ENCODE measurements at regions not wholly inside any gene's neighbourhood (a gene's known extent, or its start where the extent isn't known, plus 50 kb on each side); places are given as distances from the start of the nearest gene placed in this dataset.
"Not testable (repeated sequence)": the region's sequence is repeated elsewhere in the genome, so short reads cannot be mapped to it uniquely, and the experiment has no call there.

- TF ChIP-seq CTCF (IDR thresholded peaks at IDR 0.05) (no peak), POLR2A (IDR thresholded peaks at IDR 0.05) (no peak)
- DNase-seq = no peak
- Histone ChIP-seq H3K36me3 (no peaks in the 10 kb centered on the region), H3K4me3 (replicated peaks in 1 of 3) (no peak overlapping the region), H3K4me1 (peaks cover 9 to 18% of the 10 kb centered on the region in 2 donors), H3K27me3 (no peaks in the 10 kb centered on the region), H3K9me3 (no peaks in the 10 kb centered on the region), H3K27ac (peak overlapping the region in 2 of 3 donors; percentile 47)
- 34 to 40% methylated on average over 4 of the region's 4 CpGs for WGBS, 2 donors
- intact Hi-C loops (cut with DNase I) = no loop called here
Observed at GRCh38 chr10:121276822-121277221, 321.4 kb downstream of the FGFR2 start.

DNA sequence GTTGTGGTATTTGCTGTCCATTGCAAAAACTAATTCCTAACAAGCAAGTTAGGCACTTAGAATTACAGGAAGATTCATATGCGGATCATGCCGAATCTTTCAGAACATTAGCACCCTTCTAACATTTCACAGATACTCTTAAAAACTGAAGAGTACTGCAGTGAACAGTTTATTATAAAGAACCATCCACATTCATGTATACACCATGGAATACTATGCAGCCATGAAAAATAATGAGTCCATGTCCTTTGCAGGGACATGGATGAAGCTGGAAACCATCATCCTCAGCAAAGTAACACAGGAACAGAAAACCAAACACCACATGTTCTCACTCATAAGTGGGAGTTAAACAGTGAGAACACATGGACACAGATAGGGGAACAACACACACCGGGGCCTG, 319.9 kb downstream of the FGFR2 start:
- intact Hi-C loops (cut with DNase I); DNase-seq; H3K36me3 ChIP-seq; H3K27ac ChIP-seq; H3K4me3 ChIP-seq (replicated peaks in 1 of 3); H3K27me3 ChIP-seq; H3K9me3 ChIP-seq: not testable (repeated sequence)
- WGBS, 2 donors = 95 to 96% methylated on average over 3 of the region's 3 CpGs
- H3K4me1 ChIP-seq = peaks cover 9 to 13% of the 10 kb centered on the region in 2 donors

DNA sequence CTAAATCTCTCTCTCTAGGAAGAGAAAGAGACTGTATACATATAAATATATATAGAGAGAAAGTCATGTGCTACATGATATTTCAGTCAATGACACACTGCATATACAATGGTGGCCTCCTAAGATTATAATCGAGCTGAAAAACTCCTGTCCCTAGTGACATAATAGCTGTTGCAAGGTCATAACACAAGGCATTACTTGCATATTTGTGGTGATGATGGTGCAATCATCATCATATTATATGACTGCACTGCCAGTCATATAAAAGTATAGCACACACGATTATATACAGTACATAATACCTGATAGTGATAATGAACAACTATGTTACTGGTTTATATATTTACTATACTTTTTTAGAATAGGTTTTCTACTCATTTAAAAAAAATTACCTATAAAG, 316.7 kb downstream of the FGFR2 start:
- Histone ChIP-seq H3K9me3 (no peaks in the 10 kb centered on the region), H3K27ac (no peak overlapping the region), H3K4me1 (peaks cover 26 to 31% of the 10 kb centered on the region in 2 donors), H3K4me3 (replicated peaks in 1 of 3) (no peak overlapping the region), H3K27me3 (no peaks in the 10 kb centered on the region), H3K36me3 (no peaks in the 10 kb centered on the region)
- TF ChIP-seq CTCF (IDR thresholded peaks at IDR 0.05) (no peak), POLR2A (IDR thresholded peaks at IDR 0.05) (no peak)
- DNase-seq = no peak
- intact Hi-C loops (cut with DNase I) = no loop called here
- WGBS, 2 donors = 90% methylated on average over 2 of the region's 2 CpGs

DNA sequence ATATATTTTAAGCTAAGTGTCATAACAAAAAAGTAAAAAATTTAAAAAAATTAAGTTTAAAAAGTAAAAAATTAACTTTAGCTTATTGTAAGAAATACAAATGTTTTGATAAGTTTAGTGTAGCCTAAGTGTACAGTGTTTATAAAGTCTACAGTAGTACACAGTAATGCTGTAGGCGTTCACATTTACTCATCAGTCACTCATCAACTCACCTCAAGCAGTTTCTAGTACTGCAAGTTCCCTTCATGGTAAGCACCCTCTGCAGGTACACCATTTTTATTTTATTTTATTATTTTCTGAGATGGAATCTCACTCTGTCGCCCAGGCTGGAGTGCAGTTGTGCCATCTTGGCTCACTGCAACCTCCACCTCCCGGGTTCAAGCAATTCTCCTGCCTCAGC, 316.0 kb downstream of the FGFR2 start:
- TF ChIP-seq CTCF (IDR thresholded peaks at IDR 0.05) (no peak), POLR2A (IDR thresholded peaks at IDR 0.05) (no peak)
- H3K9me3 ChIP-seq = no peaks in the 10 kb centered on the region

GRCh38 chr10:121282797-121283515, 315.3 kb downstream of the FGFR2 start:
- H3K27ac ChIP-seq = peak overlapping the region in 1 of 3 donors; percentile 15
- H3K27me3 ChIP-seq = no peaks in the 10 kb centered on the region
- no peak for TF ChIP-seq CTCF (IDR thresholded peaks at IDR 0.05)
- TF ChIP-seq POLR2A (IDR thresholded peaks at IDR 0.05) = no peak
- no peaks in the 10 kb centered on the region for H3K9me3 ChIP-seq
- WGBS, 2 donors = 94 to 95% methylated on average over 11 of the region's 11 CpGs
- DNase-seq = no peak
- intact Hi-C loops (cut with DNase I) = no loop called here
- H3K4me3 ChIP-seq (replicated peaks in 1 of 3) = no peak overlapping the region
- peaks cover 20 to 22% of the 10 kb centered on the region in 2 donors for H3K4me1 ChIP-seq
- no peaks in the 10 kb centered on the region for H3K36me3 ChIP-seq

More for the DNA sequence above, 316.0 kb downstream of the FGFR2 start:
- no peaks in the 10 kb centered on the region for H3K36me3 ChIP-seq
- intact Hi-C loops (cut with DNase I) = no loop called here
- H3K27ac ChIP-seq = peak overlapping the region in 1 of 3 donors; percentile 15
- no peak for DNase-seq
- 94 to 97% methylated on average over 3 of the region's 3 CpGs for WGBS, 2 donors
- peaks cover 20 to 24% of the 10 kb centered on the region in 2 donors for H3K4me1 ChIP-seq
- no peak overlapping the region for H3K4me3 ChIP-seq (replicated peaks in 1 of 3)
- H3K27me3 ChIP-seq = no peaks in the 10 kb centered on the region

Measured in thyroid gland (tissue), 4 donors.